A549 (cell line): ENCODE measurements at regions not wholly inside any gene's neighbourhood (a gene's known extent, or its start where the extent isn't known, plus 50 kb on each side); places are given as distances from the start of the nearest gene placed in this dataset.

Experiments used
- KDM1A ChIP-seq: fragments of 200-600 bp; sonication (generic); IDR thresholded peaks from 2 replicates; pipeline ENCODE4 v1.6.1; 2016; ENCODE audit warnings: low read depth, mild to moderate bottlenecking
- TF ChIP-seq, protein P1 (sequence below): fragments of >200 bp; sonication (Bioruptor Twin); formaldehyde crosslinking; IDR thresholded peaks from 3 replicates; pipeline ENCODE4 v1.5.1; 2016

DNA sequence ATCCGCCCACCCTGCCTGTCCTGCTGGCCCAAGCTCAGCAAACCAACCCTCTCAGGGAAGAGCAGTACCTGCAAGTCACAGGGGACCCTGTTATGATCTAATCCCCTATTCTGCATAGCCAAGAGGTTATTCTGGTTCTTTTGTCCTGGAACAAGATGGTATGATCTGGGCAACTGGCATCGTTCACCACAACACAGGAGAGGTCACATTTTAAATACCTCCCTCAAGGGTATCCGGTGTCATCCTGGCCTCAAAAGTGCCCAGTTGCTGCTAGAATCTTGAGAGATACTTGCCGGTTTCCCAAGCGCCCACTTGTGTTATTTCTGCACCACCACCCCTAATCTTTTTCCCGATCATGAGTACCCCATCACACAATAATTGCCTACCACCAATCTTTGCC lies 497.5 kb downstream of the BCOR start:
- TF ChIP-seq, protein P1, sequence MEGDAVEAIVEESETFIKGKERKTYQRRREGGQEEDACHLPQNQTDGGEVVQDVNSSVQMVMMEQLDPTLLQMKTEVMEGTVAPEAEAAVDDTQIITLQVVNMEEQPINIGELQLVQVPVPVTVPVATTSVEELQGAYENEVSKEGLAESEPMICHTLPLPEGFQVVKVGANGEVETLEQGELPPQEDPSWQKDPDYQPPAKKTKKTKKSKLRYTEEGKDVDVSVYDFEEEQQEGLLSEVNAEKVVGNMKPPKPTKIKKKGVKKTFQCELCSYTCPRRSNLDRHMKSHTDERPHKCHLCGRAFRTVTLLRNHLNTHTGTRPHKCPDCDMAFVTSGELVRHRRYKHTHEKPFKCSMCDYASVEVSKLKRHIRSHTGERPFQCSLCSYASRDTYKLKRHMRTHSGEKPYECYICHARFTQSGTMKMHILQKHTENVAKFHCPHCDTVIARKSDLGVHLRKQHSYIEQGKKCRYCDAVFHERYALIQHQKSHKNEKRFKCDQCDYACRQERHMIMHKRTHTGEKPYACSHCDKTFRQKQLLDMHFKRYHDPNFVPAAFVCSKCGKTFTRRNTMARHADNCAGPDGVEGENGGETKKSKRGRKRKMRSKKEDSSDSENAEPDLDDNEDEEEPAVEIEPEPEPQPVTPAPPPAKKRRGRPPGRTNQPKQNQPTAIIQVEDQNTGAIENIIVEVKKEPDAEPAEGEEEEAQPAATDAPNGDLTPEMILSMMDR: no peak
- no peak for TF ChIP-seq KDM1A
